Smooth muscle cell (in vitro differentiated cells): ENCODE measurements at regions not wholly inside any gene's neighbourhood (a gene's known extent, or its start where the extent isn't known, plus 50 kb on each side); places are given as distances from the start of the nearest gene placed in this dataset.

ENCODE experiments used
- DNase-seq: peaks from one replicate; lab custom pipeline; 2025; ENCODE audit not compliant: unreplicated experiment; lab: John Stamatoyannopoulos, UW
- H2AFZ ChIP-seq: fragments of 200-600 bp; sonication (generic); 2 replicates; pipeline ENCODE4 v1.6.0; 2016; ENCODE audit warnings: antibody characterized with exemption, low read depth, mild to moderate bottlenecking
- H3F3A ChIP-seq: fragments of 200-600 bp; sonication (generic); 2 replicates; pipeline ENCODE4 v1.6.0; 2017; ENCODE audit warnings: antibody characterized with exemption, low read depth
- H3K27ac ChIP-seq: fragments of 200-600 bp; sonication (generic); 2 replicates; pipeline ENCODE4 v1.5.1; 2016; ENCODE audit warnings: low read depth, mild to moderate bottlenecking
- H3K27me3 ChIP-seq: fragments of 200-600 bp; sonication (generic); 2 replicates; pipeline ENCODE4 v1.6.1; 2016; ENCODE audit warnings: low read depth, mild to moderate bottlenecking
- H3K36me3 ChIP-seq: fragments of 200-600 bp; sonication (generic); 2 replicates; pipeline ENCODE4 v1.5.1; 2016; ENCODE audit warnings: low read depth
- H3K4me1 ChIP-seq: fragments of 200-600 bp; sonication (generic); 2 replicates; pipeline ENCODE4 v1.5.1; 2016; ENCODE audit warnings: low read depth
- H3K4me2 ChIP-seq: fragments of 200-600 bp; sonication (generic); 2 replicates; pipeline ENCODE4 v1.6.0; 2016; ENCODE audit warnings: mild to moderate bottlenecking
- H3K4me3 ChIP-seq: fragments of 200-600 bp; sonication (generic); 2 replicates; pipeline ENCODE4 v1.5.1; 2016; ENCODE audit warnings: mild to moderate bottlenecking
- H3K79me2 ChIP-seq: fragments of 200-600 bp; sonication (generic); 2 replicates; pipeline ENCODE4 v1.6.0; 2016; ENCODE audit warnings: low read depth, mild to moderate bottlenecking
- H3K9ac ChIP-seq: fragments of 200-600 bp; sonication (generic); 2 replicates; pipeline ENCODE4 v1.6.0; 2016; ENCODE audit warnings: low read depth
- H3K9me3 ChIP-seq: fragments of 200-600 bp; sonication (generic); replicated peaks from 2 replicates; pipeline ENCODE4 v1.5.1; 2016; ENCODE audit warnings: low read depth
- H4K20me1 ChIP-seq: fragments of 200-600 bp; sonication (generic); 2 replicates; pipeline ENCODE4 v1.6.0; 2016; ENCODE audit warnings: low read depth
- CTCF ChIP-seq: fragments of 200-600 bp; sonication (generic); IDR thresholded peaks from 2 replicates; pipeline ENCODE4 v1.5.1; 2017; ENCODE audit warnings: borderline replicate concordance, mild to moderate bottlenecking, antibody characterized with exemption; ENCODE audit not compliant: insufficient read depth, poor library complexity, severe bottlenecking
- WGBS: methylation state at CpG from one replicate; pipeline ENCODE4 v1.1.7; 2016; ENCODE audit warnings: low lambda C conversion rate; 5-methylcytosine and 5-hydroxymethylcytosine counted together

- Histone ChIP-seq H3K4me1 (no peaks in the 10 kb centered on the region), H3F3A (no peaks in the 10 kb centered on the region), H2AFZ (no peak overlapping the region), H3K9me3 (no peaks in the 10 kb centered on the region), H3K36me3 (no peaks in the 10 kb centered on the region), H3K27ac (no peak overlapping the region), H3K27me3 (no peaks in the 10 kb centered on the region), H3K4me2 (no peak overlapping the region), H3K79me2 (no peaks in the 10 kb centered on the region), H3K4me3 (no peak overlapping the region), H3K9ac (no peak overlapping the region), H4K20me1 (no peaks in the 10 kb centered on the region)
- TF ChIP-seq CTCF = no peak
- WGBS = 94% methylated on average over 3 of the region's 3 CpGs
- no peak for DNase-seq
Observed at GRCh38 chr13:70814684-70815083, 706.4 kb upstream of the KLHL1 start.

- TF ChIP-seq CTCF = no peak
- no peaks in the 10 kb centered on the region for H3K79me2 ChIP-seq
- no peak overlapping the region for H3K4me3 ChIP-seq
- no peak overlapping the region for H3K27ac ChIP-seq
- H3K4me2 ChIP-seq = no peak overlapping the region
- no peak overlapping the region for H3K9ac ChIP-seq
- no peak for DNase-seq
- no peaks in the 10 kb centered on the region for H3K4me1 ChIP-seq
- no peaks in the 10 kb centered on the region for H3F3A ChIP-seq
- H3K27me3 ChIP-seq = no peaks in the 10 kb centered on the region
- H3K9me3 ChIP-seq = no peaks in the 10 kb centered on the region
- H4K20me1 ChIP-seq = no peaks in the 10 kb centered on the region
- no peaks in the 10 kb centered on the region for H3K36me3 ChIP-seq
- H2AFZ ChIP-seq = no peak overlapping the region
Observed at GRCh38 chr13:70812481-70812880, 704.2 kb upstream of the KLHL1 start.

- Histone ChIP-seq H2AFZ (no peak overlapping the region), H3K9ac (no peak overlapping the region), H3K27me3 (no peaks in the 10 kb centered on the region), H3K9me3 (no peaks in the 10 kb centered on the region), H3K4me2 (no peak overlapping the region), H3F3A (no peaks in the 10 kb centered on the region), H3K4me3 (no peak overlapping the region), H3K79me2 (no peaks in the 10 kb centered on the region), H3K36me3 (no peaks in the 10 kb centered on the region), H3K4me1 (no peaks in the 10 kb centered on the region), H4K20me1 (no peaks in the 10 kb centered on the region), H3K27ac (no peak overlapping the region)
- DNase-seq = no peak
- no peak for TF ChIP-seq CTCF
- 92% methylated on average over 4 of the region's 4 CpGs for WGBS
Observed at GRCh38 chr13:70809588-70809987, 701.3 kb upstream of the KLHL1 start.

- no peak for DNase-seq
- H3K9ac ChIP-seq = no peak overlapping the region
- no peaks in the 10 kb centered on the region for H3F3A ChIP-seq
- no peak overlapping the region for H3K27ac ChIP-seq
- no peaks in the 10 kb centered on the region for H4K20me1 ChIP-seq
- H3K36me3 ChIP-seq = no peaks in the 10 kb centered on the region
- H2AFZ ChIP-seq = no peak overlapping the region
- TF ChIP-seq CTCF = no peak
- no peaks in the 10 kb centered on the region for H3K27me3 ChIP-seq
- H3K4me2 ChIP-seq = no peak overlapping the region
- H3K4me3 ChIP-seq = no peak overlapping the region
- no peaks in the 10 kb centered on the region for H3K79me2 ChIP-seq
- H3K9me3 ChIP-seq = no peaks in the 10 kb centered on the region
- no peaks in the 10 kb centered on the region for H3K4me1 ChIP-seq
Observed at GRCh38 chr13:70798385-70798784, 690.1 kb upstream of the KLHL1 start.
